ENCODE measurements at regions not wholly inside any gene's neighbourhood (a gene's known extent, or its start where the extent isn't known, plus 50 kb on each side); places are given as distances from the start of the nearest gene placed in this dataset.

GRCh38 chr4:20352163-20352431 lies 100.4 kb downstream of the SLIT2 start:
- no peak for TF ChIP-seq POLR2AphosphoS5 (IDR thresholded peaks at IDR 0.05; ENCODE audit: low read depth, low read length)
- TF ChIP-seq TAF1 (IDR thresholded peaks at IDR 0.05; ENCODE audit: low read depth, low read length): no peak
- no peak for TF ChIP-seq POLR2A (IDR thresholded peaks at IDR 0.05; ENCODE audit: low read depth, low read length)

Measured in GM12891 (cell line).